KMS-11 (cell line): ENCODE measurements at regions not wholly inside any gene's neighbourhood (a gene's known extent, or its start where the extent isn't known, plus 50 kb on each side); places are given as distances from the start of the nearest gene placed in this dataset.

Source experiments
- H2AFZ ChIP-seq: fragments of 200-600 bp; sonication (generic); 2 replicates; pipeline ENCODE4 v1.6.1; 2016; ENCODE audit warnings: antibody characterized with exemption, mixed run types, low read depth
- H3K27ac ChIP-seq: fragments of 200-600 bp; sonication (generic); 2 replicates; pipeline ENCODE4 v1.6.1; 2016; ENCODE audit warnings: mild to moderate bottlenecking, mixed run types
- H3K27me3 ChIP-seq: fragments of 200-600 bp; sonication (generic); 2 replicates; pipeline ENCODE4 v1.6.1; 2017; ENCODE audit warnings: mild to moderate bottlenecking, low read depth, mixed run types, moderate library complexity; ENCODE audit not compliant: insufficient read depth
- H3K36me3 ChIP-seq: fragments of 200-600 bp; sonication (generic); 2 replicates; pipeline ENCODE4 v1.6.1; 2017; ENCODE audit warnings: mild to moderate bottlenecking, mixed run types; ENCODE audit not compliant: insufficient read depth
- H3K4me1 ChIP-seq: fragments of 200-600 bp; sonication (generic); 2 replicates; pipeline ENCODE4 v1.6.1; 2016; ENCODE audit warnings: mild to moderate bottlenecking, low read depth, mixed run types; ENCODE audit not compliant: poor library complexity, severe bottlenecking
- H3K4me2 ChIP-seq: fragments of 200-600 bp; sonication (generic); 2 replicates; pipeline ENCODE4 v1.7.0; 2016; ENCODE audit warnings: mild to moderate bottlenecking, mixed run types
- H3K4me3 ChIP-seq: fragments of 200-600 bp; sonication (generic); IDR thresholded peaks from 2 replicates; pipeline ENCODE4 v1.6.1; 2017; ENCODE audit warnings: low read depth, low read length, mixed read lengths; ENCODE audit not compliant: insufficient read depth
- H3K79me2 ChIP-seq: fragments of 200-600 bp; sonication (generic); 2 replicates; pipeline ENCODE4 v1.6.1; 2016; ENCODE audit warnings: low read depth, mixed run types; ENCODE audit not compliant: insufficient read depth
- H3K9ac ChIP-seq: fragments of 200-600 bp; sonication (generic); 2 replicates; pipeline ENCODE4 v1.6.1; 2016; ENCODE audit warnings: mild to moderate bottlenecking, mixed run types
- H4K20me1 ChIP-seq: fragments of 200-600 bp; sonication (generic); 2 replicates; pipeline ENCODE4 v1.6.1; 2016; ENCODE audit warnings: mild to moderate bottlenecking, mixed run types; ENCODE audit not compliant: insufficient read depth
- TF ChIP-seq, protein P1 (sequence below): fragments of 200-600 bp; sonication (generic); conservative IDR thresholded peaks from 2 replicates; pipeline ENCODE4 v1.6.1; 2017; ENCODE audit warnings: low read depth, mild to moderate bottlenecking, antibody characterized with exemption, low read length, moderate library complexity, mixed read lengths

DNA sequence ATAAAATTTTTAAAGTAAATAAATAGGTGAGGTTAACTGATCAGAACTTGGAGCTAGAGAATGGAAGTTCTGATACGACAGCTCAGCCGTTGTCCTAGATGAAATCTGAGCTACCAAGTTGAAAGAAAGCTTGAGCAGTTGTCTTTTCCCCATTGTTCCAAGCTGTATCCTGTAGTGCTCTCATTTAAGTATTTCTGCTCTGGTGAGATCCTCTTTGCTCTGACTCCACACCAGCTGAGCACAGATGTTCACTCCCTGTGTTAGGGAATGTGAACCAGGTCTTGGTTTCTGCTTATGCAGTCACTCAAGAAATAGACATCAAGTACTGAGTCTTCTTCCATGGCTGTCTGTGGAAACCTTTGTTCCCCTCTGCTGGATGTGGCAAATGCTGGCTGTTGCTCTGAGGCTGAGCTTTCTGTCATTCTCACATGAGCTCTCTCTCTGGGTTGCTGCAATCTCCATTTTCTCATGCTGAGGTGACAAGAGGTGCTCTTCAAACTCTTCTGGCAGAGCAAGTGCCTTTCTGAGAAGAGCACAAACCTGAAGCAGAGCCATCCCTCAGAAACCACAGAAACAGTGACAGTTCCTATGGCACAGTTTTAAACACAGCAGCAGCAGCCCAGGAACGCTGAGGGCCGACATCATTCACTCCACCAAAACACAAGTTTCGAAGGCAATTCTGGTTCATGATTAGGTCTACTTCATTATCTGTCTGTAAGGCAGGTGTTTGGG lies 194.1 kb downstream of the SP3 start:
- Histone ChIP-seq H3K4me1 (no peaks in the 10 kb centered on the region), H3K9ac (no peak overlapping the region), H3K79me2 (no peaks in the 10 kb centered on the region), H3K27ac (no peak overlapping the region), H4K20me1 (no peaks in the 10 kb centered on the region), H3K4me3 (no peak overlapping the region), H3K36me3 (no peaks in the 10 kb centered on the region), H2AFZ (no peak overlapping the region), H3K4me2 (no peak overlapping the region), H3K27me3 (no peaks in the 10 kb centered on the region)
- TF ChIP-seq, protein P1, sequence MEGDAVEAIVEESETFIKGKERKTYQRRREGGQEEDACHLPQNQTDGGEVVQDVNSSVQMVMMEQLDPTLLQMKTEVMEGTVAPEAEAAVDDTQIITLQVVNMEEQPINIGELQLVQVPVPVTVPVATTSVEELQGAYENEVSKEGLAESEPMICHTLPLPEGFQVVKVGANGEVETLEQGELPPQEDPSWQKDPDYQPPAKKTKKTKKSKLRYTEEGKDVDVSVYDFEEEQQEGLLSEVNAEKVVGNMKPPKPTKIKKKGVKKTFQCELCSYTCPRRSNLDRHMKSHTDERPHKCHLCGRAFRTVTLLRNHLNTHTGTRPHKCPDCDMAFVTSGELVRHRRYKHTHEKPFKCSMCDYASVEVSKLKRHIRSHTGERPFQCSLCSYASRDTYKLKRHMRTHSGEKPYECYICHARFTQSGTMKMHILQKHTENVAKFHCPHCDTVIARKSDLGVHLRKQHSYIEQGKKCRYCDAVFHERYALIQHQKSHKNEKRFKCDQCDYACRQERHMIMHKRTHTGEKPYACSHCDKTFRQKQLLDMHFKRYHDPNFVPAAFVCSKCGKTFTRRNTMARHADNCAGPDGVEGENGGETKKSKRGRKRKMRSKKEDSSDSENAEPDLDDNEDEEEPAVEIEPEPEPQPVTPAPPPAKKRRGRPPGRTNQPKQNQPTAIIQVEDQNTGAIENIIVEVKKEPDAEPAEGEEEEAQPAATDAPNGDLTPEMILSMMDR = no peak

DNA sequence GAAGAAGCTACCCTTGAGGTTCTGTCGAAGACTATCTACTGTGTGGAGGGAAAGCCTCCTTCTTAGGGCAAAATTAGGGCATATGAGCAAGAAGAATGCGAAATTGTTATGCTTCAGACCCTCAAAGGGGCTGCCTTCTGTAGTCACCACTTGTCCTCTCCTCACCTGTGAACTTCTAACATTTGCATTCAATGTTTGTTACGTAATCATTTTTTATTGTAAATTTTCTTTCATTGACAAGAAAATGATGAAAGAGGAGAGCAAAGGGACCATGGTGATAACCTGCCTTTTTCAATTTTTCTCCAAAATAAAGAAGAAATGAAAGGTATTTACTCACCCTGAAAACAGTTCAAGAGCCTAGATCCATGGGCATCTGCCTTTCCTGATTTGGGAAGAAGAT lies 193.0 kb downstream of the SP3 start:
- Histone ChIP-seq H3K36me3 (no peaks in the 10 kb centered on the region), H3K27ac (no peak overlapping the region), H3K4me2 (no peak overlapping the region), H2AFZ (no peak overlapping the region), H3K4me1 (no peaks in the 10 kb centered on the region), H4K20me1 (no peaks in the 10 kb centered on the region), H3K9ac (no peak overlapping the region), H3K4me3 (no peak overlapping the region), H3K79me2 (no peaks in the 10 kb centered on the region), H3K27me3 (no peaks in the 10 kb centered on the region)
- TF ChIP-seq, protein P1 = no peak

DNA sequence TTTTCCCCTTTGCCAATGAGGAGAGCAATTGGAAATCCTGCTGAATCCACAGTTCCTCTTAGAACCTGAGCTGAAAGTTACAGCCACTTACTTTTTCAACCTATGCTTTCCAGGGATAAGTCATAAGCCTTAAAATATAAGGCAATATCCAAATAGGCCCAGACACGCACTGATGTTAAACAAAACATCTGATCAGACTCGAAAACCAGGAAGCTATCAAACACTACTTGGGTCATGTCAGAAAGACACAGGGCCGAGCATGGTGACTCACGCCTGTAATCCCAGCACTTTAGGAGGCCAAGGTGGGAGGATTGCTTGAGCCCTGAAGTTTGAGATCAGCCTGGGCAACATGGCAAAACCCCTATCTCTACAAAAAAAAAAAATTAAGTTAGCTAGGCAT lies 192.1 kb downstream of the SP3 start:
- Histone ChIP-seq H3K4me3 (no peak overlapping the region), H3K79me2 (no peaks in the 10 kb centered on the region), H3K36me3 (no peaks in the 10 kb centered on the region), H3K9ac (no peak overlapping the region), H3K4me1 (no peaks in the 10 kb centered on the region), H3K4me2 (no peak overlapping the region), H4K20me1 (no peaks in the 10 kb centered on the region), H2AFZ (no peak overlapping the region), H3K27ac (no peak overlapping the region), H3K27me3 (no peaks in the 10 kb centered on the region)
- TF ChIP-seq, protein P1 = no peak

DNA sequence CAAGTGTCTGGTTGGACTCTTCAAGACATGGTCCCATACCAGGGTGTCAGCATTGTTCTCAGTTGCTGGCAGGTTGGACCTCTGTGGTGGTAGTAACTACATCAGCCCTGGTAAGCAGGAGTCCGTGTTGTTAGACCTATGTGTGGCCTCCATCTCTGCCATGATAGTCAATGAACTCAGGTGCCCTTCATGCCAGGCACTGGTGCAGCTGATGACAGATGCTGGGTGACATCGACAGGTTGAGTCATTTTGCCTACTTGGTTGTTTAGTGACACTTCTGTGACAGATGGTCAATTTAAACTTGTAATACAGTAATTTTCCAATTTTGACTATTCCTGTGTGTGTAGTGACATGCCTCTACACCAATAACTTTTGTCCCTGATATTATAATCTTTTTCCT lies 189.7 kb downstream of the SP3 start:
- H3K9ac ChIP-seq = no peak overlapping the region

More for the DNA sequence above, 189.7 kb downstream of the SP3 start:
- no peaks in the 10 kb centered on the region for H3K4me1 ChIP-seq
- no peaks in the 10 kb centered on the region for H3K27me3 ChIP-seq
- H3K36me3 ChIP-seq = no peaks in the 10 kb centered on the region
- H3K4me3 ChIP-seq = no peak overlapping the region
- H3K4me2 ChIP-seq = no peak overlapping the region
- H4K20me1 ChIP-seq = no peaks in the 10 kb centered on the region
- H3K27ac ChIP-seq = no peak overlapping the region
- no peak overlapping the region for H2AFZ ChIP-seq
- TF ChIP-seq, protein P1 = no peak
- no peaks in the 10 kb centered on the region for H3K79me2 ChIP-seq
